ENCODE measurements at regions not wholly inside any gene's neighbourhood (a gene's known extent, or its start where the extent isn't known, plus 50 kb on each side); places are given as distances from the start of the nearest gene placed in this dataset.

DNA sequence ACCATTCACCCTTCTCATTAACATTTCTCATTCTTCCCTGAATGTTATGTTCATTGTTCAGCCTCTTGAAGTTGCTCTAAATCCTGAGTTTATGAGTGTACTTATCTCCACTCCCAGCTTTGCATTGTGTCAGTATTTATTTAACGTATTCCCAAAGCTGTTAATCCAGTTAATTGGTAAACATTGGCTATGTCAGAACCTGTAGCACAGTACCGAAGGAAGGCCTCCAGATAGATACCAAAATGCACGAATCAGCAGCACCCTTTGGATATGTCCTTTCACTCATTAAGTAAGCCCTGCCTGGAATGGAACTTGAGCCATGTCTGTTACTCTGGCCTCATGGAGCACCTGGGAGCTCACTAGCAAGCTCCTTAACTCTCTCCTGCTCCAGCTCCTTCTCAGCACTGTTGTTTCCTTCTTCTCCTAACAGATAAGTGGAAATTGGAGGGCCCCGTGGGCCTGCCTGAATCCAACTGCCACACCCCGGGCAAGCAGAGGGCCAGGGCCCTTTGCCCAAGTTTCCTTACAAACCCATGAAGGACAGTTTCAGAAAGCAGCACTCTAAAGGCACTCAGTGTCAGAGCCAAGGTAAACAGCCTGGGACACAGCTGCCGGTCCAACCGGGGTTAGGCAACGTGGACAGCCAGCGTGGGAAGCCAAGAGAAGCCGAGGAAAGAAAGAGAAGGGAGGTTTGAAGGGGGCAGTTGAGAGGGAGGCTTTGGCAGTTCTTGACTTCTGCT, 155.0 kb upstream of the SERP2 start:
- H3K4me3 Mint-ChIP-seq: no peak overlapping the region
- H3K27me3 Mint-ChIP-seq: no peaks in the 10 kb centered on the region
- no peak for DNase-seq
- H3K9me3 Mint-ChIP-seq: no peaks in the 10 kb centered on the region
- no peaks in the 10 kb centered on the region for H3K4me1 Mint-ChIP-seq
- ATAC-seq: no peak
- H3K27ac Mint-ChIP-seq: no peak overlapping the region

DNA sequence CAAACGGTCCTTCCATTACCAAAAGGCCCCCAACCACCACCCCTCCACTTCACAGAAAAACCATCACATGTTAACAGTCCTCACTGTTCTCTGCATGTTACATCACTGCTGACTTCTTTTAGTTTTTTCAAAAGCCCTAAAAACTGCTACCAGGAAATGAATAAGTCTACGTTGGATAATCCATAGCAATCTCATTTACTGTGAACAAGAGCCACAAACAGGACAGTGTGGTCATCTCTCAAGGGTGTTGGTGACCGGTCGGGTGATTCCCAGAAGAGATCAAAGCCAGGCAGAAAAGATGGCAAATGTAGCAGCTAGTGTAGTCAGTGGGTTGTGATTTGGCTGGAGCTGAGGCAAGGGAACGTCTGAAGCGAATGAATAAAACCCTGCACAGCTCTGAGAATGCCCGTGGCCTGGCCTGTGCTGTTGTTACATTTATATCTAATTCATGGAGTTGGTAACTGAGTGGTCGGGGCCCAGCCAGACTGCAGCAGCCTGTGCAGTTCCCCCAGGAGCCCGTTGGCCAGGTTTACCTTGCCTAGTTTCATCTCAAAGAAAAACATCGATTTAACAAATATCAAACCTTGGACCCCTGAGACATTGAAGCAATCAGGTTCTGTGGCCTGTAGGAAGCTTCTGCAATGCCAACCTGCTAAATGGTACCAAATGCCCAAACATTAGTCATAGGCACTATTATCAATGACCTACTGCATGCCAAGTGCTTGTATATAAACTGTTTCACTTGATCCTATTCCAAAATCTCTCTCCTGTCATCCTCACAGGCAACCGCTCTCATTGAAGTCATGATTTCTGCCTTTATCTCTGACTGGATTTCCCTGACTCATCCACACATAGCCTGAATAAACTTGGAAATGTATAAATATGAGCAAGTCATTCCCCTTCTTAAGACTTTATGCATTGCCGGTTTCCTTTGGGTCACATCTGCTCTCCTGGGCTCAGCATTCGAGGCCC, 153.8 kb upstream of the SERP2 start:
- no peak overlapping the region for H3K27ac Mint-ChIP-seq
- H3K4me3 Mint-ChIP-seq: no peak overlapping the region
- H3K9me3 Mint-ChIP-seq: no peaks in the 10 kb centered on the region
- DNase-seq: no peak
- no peak for ATAC-seq
- H3K4me1 Mint-ChIP-seq: no peaks in the 10 kb centered on the region
- no peaks in the 10 kb centered on the region for H3K27me3 Mint-ChIP-seq

DNA sequence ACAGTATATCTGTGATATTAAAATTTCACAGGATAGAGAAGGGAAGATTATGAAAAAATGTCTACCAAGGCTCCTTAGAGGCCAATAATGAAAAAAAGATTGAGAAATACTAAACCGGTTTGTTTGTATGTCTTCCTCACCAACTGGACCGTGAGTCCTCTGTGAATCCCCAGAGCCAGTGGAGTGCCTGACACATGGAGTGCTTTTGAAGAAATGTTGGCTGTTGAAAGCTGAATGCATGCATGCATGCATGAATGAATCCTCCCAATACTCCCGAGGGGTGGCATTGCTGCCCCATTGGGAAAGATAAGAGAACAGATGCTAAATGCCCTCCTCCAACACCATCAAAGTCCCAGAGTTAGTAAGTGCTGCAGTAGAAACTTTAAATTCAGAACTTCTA, 152.7 kb upstream of the SERP2 start:
- Mint-ChIP-seq H3K27me3 (no peaks in the 10 kb centered on the region), H3K9me3 (no peaks in the 10 kb centered on the region), H3K4me1 (no peaks in the 10 kb centered on the region), H3K27ac (no peak overlapping the region), H3K4me3 (no peak overlapping the region)
- ATAC-seq (no peak), DNase-seq (no peak)

DNA sequence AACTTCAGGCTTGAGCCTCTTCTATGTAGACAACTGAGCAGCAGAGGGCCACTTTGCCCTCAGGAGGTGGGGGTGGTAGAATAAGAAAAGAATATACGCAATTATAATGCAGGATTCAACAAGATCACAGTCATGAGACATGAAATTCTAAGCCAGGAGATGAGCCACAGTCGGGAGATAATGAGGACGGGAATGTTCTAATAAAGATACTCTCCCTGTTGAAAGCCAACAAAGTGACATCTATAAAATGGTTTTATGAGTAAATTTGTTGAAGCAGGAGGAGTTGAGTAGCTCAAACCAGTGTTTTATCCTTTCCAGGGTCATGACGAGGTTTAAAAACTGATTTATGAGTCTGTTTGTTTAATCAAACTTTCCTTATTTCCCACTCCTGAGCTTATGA, 152.0 kb upstream of the SERP2 start:
- Mint-ChIP-seq H3K27me3 (no peaks in the 10 kb centered on the region), H3K4me1 (no peaks in the 10 kb centered on the region), H3K9me3 (no peaks in the 10 kb centered on the region), H3K4me3 (no peak overlapping the region), H3K27ac (no peak overlapping the region)
- ATAC-seq (no peak), DNase-seq (no peak)

DNA sequence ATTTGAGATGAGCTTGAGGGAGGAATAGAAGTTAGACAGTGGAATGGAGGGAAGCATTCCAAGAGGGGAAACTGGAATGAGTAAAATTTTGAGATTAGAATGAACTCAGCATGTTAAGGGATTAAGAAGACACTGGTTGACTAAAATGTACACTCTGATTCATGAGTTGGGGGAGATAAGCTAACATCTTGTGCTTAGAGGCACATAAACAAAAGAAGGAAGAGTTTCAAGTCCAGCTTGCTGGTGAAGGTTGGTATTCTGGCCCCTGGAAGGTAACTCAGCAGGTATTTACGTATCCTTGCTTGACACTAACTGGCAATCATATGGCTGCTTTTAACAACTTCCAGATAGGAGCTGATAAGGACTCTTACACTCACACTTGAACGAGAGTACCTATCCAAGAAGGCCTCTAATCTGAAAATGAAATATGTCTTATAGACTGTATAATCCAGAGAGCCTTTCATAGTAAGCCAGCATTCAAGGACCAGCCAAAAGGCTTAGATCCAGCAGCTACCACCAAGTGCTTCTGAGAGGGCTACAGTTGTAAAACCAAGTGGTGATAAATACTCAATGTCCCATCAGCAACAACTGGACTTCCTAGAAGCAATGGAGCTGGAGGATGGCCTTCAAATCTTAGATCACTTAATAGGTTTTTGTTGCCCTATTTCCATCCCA, 149.7 kb upstream of the SERP2 start:
- no peaks in the 10 kb centered on the region for H3K27me3 Mint-ChIP-seq
- H3K27ac Mint-ChIP-seq: peak overlapping the region in 1 of 2 donors; percentile 57
- H3K4me1 Mint-ChIP-seq: no peaks in the 10 kb centered on the region
- DNase-seq (no peak), ATAC-seq (no peak)
- H3K4me3 Mint-ChIP-seq: no peak overlapping the region
- H3K9me3 Mint-ChIP-seq: no peaks in the 10 kb centered on the region

DNA sequence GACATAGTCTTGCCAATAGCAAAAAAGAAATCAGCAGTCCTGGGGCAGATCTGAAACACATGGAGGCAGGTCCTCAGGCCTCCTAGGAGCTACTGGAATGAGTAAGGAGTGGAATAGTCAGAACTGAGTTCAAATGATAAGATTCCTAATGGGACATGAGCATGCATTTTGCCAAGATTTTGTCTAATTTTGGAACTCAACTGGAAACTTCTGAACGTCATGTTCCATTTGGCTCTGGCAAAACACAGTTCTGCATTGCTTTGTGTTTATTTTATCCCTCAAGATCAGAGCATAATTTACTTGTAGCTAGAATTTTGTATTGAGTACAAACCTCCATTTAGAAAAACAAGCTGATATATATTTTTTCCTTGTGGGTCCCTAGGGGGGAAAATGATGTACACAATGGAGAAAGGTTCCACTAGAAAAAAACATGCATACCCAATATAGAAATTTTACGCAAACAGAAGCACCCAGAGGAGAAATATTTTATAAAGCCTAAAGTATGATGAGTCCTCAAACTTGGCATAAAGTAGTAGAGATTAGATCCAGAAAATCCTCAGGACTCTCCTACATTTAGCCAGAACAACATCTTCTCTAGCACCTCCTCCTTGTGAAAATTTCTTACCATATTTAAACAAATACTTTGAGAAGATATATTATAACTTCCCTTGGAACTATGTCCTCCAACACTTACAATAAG, 149.0 kb upstream of the SERP2 start:
- no peaks in the 10 kb centered on the region for H3K4me1 Mint-ChIP-seq
- H3K27ac Mint-ChIP-seq: no peak overlapping the region
- H3K4me3 Mint-ChIP-seq: no peak overlapping the region
- no peak for ATAC-seq
- H3K27me3 Mint-ChIP-seq: no peaks in the 10 kb centered on the region
- DNase-seq: no peak
- no peaks in the 10 kb centered on the region for H3K9me3 Mint-ChIP-seq

DNA sequence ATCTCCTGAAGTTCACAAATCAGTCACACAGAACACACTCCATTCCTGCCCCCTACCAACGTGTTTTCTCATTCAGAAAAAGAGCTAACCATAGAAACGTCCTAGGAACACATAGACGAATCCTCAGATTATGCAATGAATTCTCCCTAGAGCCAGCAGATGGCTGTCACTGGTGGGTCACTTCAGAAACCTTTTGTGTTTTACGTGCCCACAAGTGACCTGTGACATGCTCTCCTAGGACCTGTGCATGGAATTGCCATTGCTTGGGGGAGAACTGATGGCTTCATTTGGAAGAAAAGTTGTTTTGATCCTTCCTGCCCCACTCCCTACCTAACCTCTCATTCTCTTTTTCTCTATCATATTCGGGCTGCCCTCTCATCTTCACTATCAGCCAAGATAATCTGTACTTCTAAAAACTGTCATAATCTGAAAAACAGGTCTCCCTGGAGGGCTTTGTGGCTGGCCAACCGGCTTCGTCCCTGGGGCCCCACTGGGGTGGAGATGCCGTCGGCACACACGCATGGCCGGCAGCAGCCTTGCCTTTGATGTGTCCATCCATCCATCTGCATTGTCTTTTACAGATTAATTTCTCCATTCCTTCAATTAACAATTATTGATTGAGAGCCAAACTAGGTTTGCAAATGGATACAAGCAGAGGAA, 144.1 kb upstream of the SERP2 start:
- ATAC-seq: no peak
- no peaks in the 10 kb centered on the region for H3K9me3 Mint-ChIP-seq

DNA sequence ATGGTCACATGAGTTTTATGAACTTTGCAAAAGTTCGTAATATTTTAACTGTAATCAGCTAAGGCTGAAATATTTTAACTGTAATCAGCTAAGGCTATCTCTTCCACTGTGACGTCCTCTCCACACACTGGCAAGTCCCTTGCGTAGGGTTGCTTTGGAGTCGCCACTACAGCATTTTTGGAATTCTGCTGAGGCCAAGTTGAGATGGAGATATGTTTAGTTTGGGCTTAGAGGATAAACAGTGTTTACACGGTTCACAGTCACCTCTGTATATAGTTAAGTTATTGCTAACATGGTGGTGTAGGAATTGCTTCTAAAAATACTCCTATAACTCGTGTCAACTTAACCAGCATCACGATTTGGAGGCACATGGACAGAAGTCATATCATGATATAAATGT, 143.6 kb upstream of the SERP2 start:
- no peak for DNase-seq
- no peak for ATAC-seq
- Mint-ChIP-seq H3K27me3 (no peaks in the 10 kb centered on the region), H3K9me3 (no peaks in the 10 kb centered on the region), H3K27ac (no peak overlapping the region), H3K4me3 (no peak overlapping the region), H3K4me1 (peaks cover 7% of the 10 kb centered on the region)

More for the DNA sequence above, 144.1 kb upstream of the SERP2 start:
- H3K27ac Mint-ChIP-seq: no peak overlapping the region
- no peak for DNase-seq
- no peak overlapping the region for H3K4me3 Mint-ChIP-seq
- no peaks in the 10 kb centered on the region for H3K27me3 Mint-ChIP-seq
- H3K4me1 Mint-ChIP-seq: peaks cover 7% of the 10 kb centered on the region

DNA sequence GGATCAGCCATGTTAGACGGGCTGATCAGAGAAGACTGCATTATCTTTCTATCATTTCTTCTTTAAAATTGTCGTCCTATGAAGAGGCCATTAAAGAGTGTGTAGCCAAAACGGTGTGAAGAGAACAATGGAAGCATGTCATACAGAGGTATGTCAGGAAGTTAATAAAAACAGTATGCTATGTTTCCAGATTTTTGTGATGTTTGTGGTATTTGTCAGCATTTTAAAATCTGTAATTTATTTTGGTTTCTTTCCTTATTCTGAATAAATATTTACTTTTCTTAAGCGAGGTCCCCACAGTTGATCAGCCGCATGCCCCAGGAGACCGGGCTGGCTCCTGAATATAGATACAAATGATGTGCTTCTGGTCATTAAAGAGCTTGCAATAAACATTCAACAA, 142.9 kb upstream of the SERP2 start:
- Mint-ChIP-seq H3K9me3 (no peaks in the 10 kb centered on the region), H3K27me3 (no peaks in the 10 kb centered on the region), H3K27ac (no peak overlapping the region), H3K4me3 (no peak overlapping the region), H3K4me1 (peaks cover 7% of the 10 kb centered on the region)
- DNase-seq: no peak
- ATAC-seq: no peak

DNA sequence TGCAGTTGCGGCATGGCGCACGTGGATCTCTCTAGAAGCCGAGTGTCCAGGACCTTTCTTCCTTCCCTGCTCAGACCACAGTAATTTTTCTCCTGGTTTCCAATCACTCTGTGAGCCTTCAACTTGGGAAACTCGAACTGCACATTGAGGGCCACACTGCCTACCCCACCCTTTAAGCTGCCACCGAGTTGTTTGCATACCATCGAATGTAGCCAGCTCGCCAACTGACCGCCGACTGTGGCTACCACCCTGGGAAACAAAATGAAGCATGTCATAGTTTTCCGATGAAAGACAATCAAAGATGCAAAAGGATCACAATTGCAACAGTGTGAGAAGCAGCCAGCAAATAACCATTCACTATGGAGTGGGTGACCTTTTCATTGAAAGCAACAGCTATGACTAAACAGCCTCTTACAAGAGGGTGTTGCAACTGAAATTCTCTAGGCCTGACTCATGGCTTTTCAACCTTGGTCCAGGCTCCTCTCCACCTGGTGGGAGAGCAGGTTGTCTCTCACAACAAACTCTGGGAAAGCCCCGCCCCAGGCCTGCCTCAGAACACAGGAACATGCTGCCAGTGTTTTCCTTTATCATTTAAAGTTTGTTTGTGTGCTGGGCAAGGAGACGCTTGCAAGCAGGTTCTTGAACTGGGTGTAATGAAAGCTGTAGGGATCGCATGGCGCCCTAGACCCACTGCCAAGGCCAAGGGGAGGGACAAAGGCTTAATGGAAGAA, 141.7 kb upstream of the SERP2 start:
- ATAC-seq (peak; percentile 83), DNase-seq (peak in 1 of 2 donors; percentile 15)
- Mint-ChIP-seq H3K4me1 (peaks cover 7% of the 10 kb centered on the region), H3K9me3 (no peaks in the 10 kb centered on the region), H3K27ac (peak overlapping the region in 1 of 2 donors; percentile 45), H3K4me3 (no peak overlapping the region), H3K27me3 (no peaks in the 10 kb centered on the region)

DNA sequence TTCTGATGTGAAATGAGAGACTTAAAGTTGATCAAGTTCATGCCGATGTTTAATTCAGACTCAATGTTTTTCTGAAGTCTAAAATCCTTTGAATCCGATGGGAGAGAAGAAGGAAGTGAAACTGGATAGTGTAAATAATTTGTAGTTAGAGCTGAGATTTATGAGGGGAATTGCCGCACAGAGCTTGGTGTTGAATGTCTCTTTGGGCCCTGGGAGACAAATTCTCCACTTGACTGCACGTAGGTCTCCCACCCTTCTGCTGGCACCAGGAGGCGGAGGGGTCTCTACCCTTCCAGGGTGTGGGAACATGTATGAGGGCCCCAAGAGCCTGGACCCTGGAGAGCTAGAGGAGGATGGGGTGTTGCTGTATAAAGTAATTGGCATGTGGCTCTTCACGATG, 140.8 kb upstream of the SERP2 start:
- peak overlapping the region in 1 of 2 donors; percentile 72 for H3K27ac Mint-ChIP-seq
- ATAC-seq (no peak), DNase-seq (no peak)
- no peaks in the 10 kb centered on the region for H3K9me3 Mint-ChIP-seq
- H3K4me1 Mint-ChIP-seq: peaks cover 14% of the 10 kb centered on the region
- no peak overlapping the region for H3K4me3 Mint-ChIP-seq
- H3K27me3 Mint-ChIP-seq: no peaks in the 10 kb centered on the region

DNA sequence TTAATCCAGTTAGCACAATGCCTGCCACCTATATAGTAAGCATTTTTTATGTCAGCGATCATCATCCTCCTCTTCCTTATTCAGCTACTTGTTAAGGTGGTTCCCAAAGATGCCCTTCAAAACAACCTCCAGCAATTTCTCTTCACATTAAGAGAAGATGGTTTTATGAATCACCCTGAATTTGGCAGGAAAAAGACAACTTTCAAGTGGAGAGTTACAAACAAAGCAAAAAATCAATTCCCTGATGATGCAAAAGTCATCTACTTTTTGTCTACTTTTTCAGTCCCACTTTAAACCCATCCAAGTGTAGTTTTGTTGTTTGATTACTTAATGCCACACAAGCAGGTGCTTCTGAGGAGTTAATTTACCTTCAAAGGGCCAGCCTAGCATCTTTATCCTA, 139.1 kb upstream of the SERP2 start:
- no peak for DNase-seq
- no peak overlapping the region for H3K4me3 Mint-ChIP-seq
- H3K27me3 Mint-ChIP-seq: no peaks in the 10 kb centered on the region
- no peaks in the 10 kb centered on the region for H3K9me3 Mint-ChIP-seq
- ATAC-seq: no peak
- peaks cover 23% of the 10 kb centered on the region for H3K4me1 Mint-ChIP-seq
- H3K27ac Mint-ChIP-seq: no peak overlapping the region

DNA sequence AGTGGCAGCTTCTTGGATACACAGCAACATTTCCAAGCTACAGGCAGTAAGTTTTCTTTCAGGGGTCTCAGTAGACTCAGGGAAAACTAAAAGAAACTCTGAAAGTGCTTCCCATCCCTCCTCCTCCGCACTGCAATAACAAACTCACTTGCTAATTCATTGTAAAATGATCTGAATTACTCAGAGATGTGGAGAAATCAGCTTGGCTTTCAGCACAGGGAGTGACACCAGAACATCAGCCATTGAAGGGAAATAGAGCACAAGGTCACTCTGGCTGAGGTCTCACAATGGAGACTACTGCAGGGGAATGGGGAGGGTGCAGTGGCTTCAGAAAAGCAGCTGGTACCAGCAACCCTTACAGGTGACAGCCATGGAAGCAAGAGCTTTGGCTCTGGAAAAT, 137.3 kb upstream of the SERP2 start:
- ATAC-seq: no peak
- no peaks in the 10 kb centered on the region for H3K9me3 Mint-ChIP-seq
- H3K4me3 Mint-ChIP-seq: no peak overlapping the region
- peaks cover 9% of the 10 kb centered on the region for H3K27me3 Mint-ChIP-seq
- DNase-seq: no peak
- H3K4me1 Mint-ChIP-seq: peaks cover 27% of the 10 kb centered on the region
- no peak overlapping the region for H3K27ac Mint-ChIP-seq

DNA sequence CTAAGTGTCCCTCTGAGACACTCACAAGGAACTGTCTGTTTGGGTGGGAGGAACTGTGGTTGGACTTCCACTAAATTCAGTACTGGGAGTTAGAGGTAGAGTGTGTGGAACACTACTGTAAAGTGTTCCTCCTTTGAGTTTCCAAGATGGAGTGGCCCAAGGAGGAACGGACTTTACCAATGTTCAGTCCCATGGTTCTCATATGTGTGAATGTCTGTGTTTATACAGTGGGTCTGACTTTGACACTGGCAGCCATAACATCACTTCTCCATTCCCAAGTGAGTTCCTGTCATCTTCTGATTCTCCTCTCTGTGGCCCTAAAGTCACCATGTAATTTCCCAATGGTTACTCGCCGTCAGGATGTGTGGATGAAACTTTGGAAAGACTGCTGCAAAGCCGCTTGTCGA, 136.8 kb upstream of the SERP2 start:
- H3K4me3 Mint-ChIP-seq: no peak overlapping the region
- H3K9me3 Mint-ChIP-seq: no peaks in the 10 kb centered on the region
- ATAC-seq (no peak), DNase-seq (no peak)
- peaks cover 25% of the 10 kb centered on the region for H3K4me1 Mint-ChIP-seq
- no peak overlapping the region for H3K27ac Mint-ChIP-seq
- peaks cover 9% of the 10 kb centered on the region for H3K27me3 Mint-ChIP-seq

Data from stimulated activated naive CD8-positive, alpha-beta T cell treated with anti-CD3 and anti-CD28 coated beads, Interleukin-15, amount 100 ng/mL, for 72 hours (primary cell).